ENCODE measurements at regions not wholly inside any gene's neighbourhood (a gene's known extent, or its start where the extent isn't known, plus 50 kb on each side); places are given as distances from the start of the nearest gene placed in this dataset.

- no peak for DNase-seq
- no peak for ATAC-seq
- intact Hi-C loops (cut with micrococcal nuclease): no loop called here
Measured at GRCh38 chr5:16013334-16014065, 166.1 kb downstream of the MARCHF11 start.

- no peak for DNase-seq
- intact Hi-C loops (cut with micrococcal nuclease): no loop called here
- ATAC-seq: no peak
Measured at GRCh38 chr5:16009256-16009655, 170.3 kb downstream of the MARCHF11 start.

- ATAC-seq (peak; percentile 97), DNase-seq (no peak)
- intact Hi-C loops (cut with micrococcal nuclease): no loop called here
Measured at GRCh38 chr5:16007750-16008415, 171.7 kb downstream of the MARCHF11 start.

- ATAC-seq (no peak), DNase-seq (no peak)
- intact Hi-C loops (cut with micrococcal nuclease): no loop called here
Measured at GRCh38 chr5:16005225-16005624, 174.4 kb downstream of the MARCHF11 start.

DNA sequence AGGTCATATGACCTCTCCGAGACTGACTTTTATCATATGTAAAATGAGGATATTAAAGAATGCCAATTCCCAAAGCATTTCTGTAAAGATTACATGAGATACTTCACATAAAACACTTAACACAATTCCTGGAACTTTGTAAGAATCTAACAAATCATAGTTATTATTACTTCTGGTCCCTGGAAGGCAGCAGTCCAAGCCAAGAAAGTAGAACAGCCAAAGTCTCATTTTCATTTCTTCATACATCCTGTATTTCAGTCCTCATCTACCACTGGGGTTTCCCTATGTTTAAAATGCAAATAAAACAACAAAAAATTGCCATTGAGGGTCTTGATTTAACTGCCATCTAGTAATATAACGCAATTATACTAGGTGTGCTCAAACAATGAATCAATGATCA lies 179.5 kb downstream of the MARCHF11 start:
- ATAC-seq (no peak), DNase-seq (no peak)
- intact Hi-C loops (cut with micrococcal nuclease): no loop called here

DNA sequence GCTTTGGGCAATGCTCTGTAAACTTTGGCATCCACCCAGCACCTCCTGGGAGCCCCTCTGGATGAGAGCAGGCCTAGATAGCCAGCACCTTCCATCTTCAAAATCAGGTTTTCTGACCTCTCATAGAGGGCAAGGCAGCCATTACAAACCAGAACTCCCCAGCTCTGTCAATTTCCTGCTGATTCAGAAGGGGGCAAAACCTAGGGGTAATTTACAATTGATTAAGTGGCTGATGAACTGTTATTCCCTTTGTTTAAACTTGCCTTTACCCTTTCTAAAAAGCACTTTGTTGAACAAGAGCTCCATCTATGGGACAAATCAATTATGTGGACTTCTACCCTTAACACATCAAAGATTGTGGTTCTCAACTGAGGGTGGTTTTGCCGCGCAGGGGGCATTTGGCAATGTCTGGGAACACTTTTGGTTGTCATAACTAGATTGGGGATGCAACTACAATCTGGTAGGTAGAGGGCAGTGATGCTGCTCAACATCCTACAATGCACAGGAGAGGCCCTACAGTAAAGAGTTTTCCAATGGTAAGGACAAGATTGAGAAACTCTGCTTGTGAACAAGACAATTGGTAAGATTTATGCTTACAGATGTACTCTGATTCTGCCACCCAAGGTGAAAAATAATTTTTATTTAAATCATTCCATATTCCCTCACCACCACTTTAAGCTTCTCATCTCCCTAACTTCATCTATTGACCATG lies 184.1 kb downstream of the MARCHF11 start:
- intact Hi-C loops (cut with micrococcal nuclease): loop anchor here (10.0 kb wide), 1 partner anchor 531 kb away; no protein-coding TSS in a partner anchor
- ATAC-seq: peak; percentile 70

DNA sequence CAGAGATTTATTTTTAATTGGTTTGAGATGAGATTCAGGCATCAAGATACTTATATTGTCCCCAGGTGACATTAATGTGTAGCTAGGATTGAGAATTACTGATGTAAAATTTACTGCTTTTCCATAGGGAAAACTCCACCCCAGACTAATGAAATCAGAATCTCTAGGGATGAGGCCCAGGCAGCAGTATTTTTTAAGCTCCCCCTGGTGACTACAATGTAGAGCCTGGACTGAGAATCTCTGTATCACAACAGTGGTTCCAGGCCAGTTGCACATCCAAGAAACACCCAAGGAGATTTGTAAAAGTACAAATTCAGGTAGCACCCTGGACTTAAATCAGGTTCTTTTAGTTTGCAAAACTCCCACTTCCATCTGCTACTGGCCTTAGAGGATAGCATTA lies 185.7 kb downstream of the MARCHF11 start:
- intact Hi-C loops (cut with micrococcal nuclease): loop anchor here (10.0 kb wide), 1 partner anchor 529 kb away; no protein-coding TSS in a partner anchor
- peak; percentile 45 for ATAC-seq
- no peak for DNase-seq

More for the DNA sequence above, 184.1 kb downstream of the MARCHF11 start:
- no peak for DNase-seq

DNA sequence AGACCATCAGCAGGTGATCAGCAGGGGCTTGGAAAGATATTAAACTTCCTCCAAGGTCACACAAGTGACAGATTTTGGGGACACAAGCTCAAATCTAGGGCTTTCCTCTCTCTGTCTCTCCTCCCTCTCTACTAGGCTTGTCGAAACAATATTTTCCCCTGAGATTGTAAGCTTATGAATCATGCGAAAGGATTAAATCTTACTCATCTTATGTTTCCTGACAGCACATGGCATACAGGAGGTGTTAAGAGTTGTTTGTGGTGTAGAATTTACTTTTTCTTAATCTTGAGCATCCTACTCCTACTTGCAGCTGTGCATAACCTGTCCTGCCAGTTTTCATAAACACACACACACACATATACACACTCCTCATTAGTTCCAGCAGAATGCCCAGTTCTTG lies 186.3 kb downstream of the MARCHF11 start:
- intact Hi-C loops (cut with micrococcal nuclease): loop anchor here (10.0 kb wide), 1 partner anchor 529 kb away; no protein-coding TSS in a partner anchor
- ATAC-seq (no peak), DNase-seq (no peak)

- intact Hi-C loops (cut with micrococcal nuclease): loop anchor here (10.0 kb wide), 1 partner anchor 528 kb away; no protein-coding TSS in a partner anchor
- ATAC-seq (no peak), DNase-seq (no peak)
Measured at GRCh38 chr5:15992918-15993317, 186.7 kb downstream of the MARCHF11 start.

DNA sequence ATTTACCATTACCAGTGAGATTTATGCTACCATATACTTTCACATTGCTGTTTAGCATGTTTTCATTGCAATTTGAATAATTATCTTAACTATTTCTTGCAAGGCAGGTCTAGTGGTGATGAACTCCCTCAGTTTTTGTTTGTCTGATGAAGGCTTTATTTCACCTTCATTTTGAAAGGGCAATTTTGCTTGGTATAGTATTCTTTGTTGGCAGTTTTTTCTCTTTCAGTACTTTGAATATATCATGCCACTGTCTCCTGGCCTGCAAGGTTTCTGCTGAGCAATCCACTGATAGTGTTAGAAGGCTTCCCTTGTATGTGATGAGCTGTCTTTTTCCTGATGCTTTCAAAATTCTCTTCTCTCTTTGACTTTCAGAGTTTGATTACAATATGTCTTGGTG lies 188.0 kb downstream of the MARCHF11 start:
- no peak for ATAC-seq
- intact Hi-C loops (cut with micrococcal nuclease): loop anchor here (10.0 kb wide), 1 partner anchor 527 kb away; no protein-coding TSS in a partner anchor
- DNase-seq: no peak
